ENCODE measurements at regions not wholly inside any gene's neighbourhood (a gene's known extent, or its start where the extent isn't known, plus 50 kb on each side); places are given as distances from the start of the nearest gene placed in this dataset.

DNA sequence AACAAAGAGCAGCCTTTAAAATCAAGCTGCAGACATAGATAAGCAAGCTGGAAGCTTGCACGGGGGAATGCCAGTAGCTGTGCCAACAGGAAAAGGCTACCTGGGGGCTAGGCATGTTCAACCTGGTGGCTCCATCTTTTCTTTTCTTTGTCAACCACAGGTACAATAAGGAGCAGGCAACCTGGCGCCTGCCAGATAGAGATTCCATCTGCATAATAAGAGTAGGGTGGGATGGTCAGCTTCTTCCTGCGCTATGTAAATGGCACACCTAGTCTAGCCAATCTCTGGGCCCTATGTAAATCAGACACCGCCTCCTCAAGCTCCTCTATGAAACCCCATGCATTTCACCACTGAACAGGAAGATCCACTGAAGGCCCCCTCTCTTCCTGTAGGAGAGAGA is 87.4 kb upstream of the PKP2 start:
- POLR2A ChIA-PET: no interaction called here
- TF ChIP-seq RAD21 (IDR thresholded peaks at IDR 0.05; ENCODE audit: low read depth) (no peak), EGR1 (IDR thresholded peaks at IDR 0.05; ENCODE audit: low read depth) (no peak), POLR2AphosphoS5 (IDR thresholded peaks at IDR 0.05; ENCODE audit: low read depth, low read length) (no peak), ZNF274 (IDR thresholded peaks at IDR 0.05; ENCODE audit: low read depth, low read length) (no peak), ELF1 (IDR thresholded peaks at IDR 0.05; ENCODE audit: borderline replicate concordance, low read depth) (no peak), SIN3A (IDR thresholded peaks at IDR 0.05; ENCODE audit: low read depth) (no peak), JUND (IDR thresholded peaks at IDR 0.05) (no peak), CEBPB (IDR thresholded peaks at IDR 0.05; ENCODE audit: low read depth) (no peak), EZH2phosphoT487 (IDR thresholded peaks at IDR 0.05; ENCODE audit: borderline replicate concordance) (no peak), SP1 (IDR thresholded peaks at IDR 0.05; ENCODE audit: low read depth) (no peak), POLR2A (IDR thresholded peaks at IDR 0.05; ENCODE audit: borderline replicate concordance, extremely low read depth, insufficient read depth, insufficient read length) (no peak), ZFX (IDR thresholded peaks at IDR 0.05) (no peak), YY1 (IDR thresholded peaks at IDR 0.05; ENCODE audit: extremely low read depth, insufficient replicate concordance, low read depth, low read length) (no peak), SRF (IDR thresholded peaks at IDR 0.05; ENCODE audit: low read depth) (no peak), EZH2 (IDR thresholded peaks at IDR 0.05) (no peak), CBX3 (IDR thresholded peaks at IDR 0.05; ENCODE audit: low read depth) (no peak)
- TF ChIP-seq, protein P1, sequence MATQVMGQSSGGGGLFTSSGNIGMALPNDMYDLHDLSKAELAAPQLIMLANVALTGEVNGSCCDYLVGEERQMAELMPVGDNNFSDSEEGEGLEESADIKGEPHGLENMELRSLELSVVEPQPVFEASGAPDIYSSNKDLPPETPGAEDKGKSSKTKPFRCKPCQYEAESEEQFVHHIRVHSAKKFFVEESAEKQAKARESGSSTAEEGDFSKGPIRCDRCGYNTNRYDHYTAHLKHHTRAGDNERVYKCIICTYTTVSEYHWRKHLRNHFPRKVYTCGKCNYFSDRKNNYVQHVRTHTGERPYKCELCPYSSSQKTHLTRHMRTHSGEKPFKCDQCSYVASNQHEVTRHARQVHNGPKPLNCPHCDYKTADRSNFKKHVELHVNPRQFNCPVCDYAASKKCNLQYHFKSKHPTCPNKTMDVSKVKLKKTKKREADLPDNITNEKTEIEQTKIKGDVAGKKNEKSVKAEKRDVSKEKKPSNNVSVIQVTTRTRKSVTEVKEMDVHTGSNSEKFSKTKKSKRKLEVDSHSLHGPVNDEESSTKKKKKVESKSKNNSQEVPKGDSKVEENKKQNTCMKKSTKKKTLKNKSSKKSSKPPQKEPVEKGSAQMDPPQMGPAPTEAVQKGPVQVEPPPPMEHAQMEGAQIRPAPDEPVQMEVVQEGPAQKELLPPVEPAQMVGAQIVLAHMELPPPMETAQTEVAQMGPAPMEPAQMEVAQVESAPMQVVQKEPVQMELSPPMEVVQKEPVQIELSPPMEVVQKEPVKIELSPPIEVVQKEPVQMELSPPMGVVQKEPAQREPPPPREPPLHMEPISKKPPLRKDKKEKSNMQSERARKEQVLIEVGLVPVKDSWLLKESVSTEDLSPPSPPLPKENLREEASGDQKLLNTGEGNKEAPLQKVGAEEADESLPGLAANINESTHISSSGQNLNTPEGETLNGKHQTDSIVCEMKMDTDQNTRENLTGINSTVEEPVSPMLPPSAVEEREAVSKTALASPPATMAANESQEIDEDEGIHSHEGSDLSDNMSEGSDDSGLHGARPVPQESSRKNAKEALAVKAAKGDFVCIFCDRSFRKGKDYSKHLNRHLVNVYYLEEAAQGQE (IDR thresholded peaks at IDR 0.05; ENCODE audit: low read depth): no peak
- TF ChIP-seq, protein P2, sequence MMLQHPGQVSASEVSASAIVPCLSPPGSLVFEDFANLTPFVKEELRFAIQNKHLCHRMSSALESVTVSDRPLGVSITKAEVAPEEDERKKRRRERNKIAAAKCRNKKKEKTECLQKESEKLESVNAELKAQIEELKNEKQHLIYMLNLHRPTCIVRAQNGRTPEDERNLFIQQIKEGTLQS (IDR thresholded peaks at IDR 0.05): no peak
- TF ChIP-seq, protein P3, sequence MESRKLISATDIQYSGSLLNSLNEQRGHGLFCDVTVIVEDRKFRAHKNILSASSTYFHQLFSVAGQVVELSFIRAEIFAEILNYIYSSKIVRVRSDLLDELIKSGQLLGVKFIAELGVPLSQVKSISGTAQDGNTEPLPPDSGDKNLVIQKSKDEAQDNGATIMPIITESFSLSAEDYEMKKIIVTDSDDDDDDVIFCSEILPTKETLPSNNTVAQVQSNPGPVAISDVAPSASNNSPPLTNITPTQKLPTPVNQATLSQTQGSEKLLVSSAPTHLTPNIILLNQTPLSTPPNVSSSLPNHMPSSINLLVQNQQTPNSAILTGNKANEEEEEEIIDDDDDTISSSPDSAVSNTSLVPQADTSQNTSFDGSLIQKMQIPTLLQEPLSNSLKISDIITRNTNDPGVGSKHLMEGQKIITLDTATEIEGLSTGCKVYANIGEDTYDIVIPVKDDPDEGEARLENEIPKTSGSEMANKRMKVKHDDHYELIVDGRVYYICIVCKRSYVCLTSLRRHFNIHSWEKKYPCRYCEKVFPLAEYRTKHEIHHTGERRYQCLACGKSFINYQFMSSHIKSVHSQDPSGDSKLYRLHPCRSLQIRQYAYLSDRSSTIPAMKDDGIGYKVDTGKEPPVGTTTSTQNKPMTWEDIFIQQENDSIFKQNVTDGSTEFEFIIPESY (IDR thresholded peaks at IDR 0.05; ENCODE audit: extremely low read depth, insufficient replicate concordance, low read length): no peak
- TF ChIP-seq, protein P4, sequence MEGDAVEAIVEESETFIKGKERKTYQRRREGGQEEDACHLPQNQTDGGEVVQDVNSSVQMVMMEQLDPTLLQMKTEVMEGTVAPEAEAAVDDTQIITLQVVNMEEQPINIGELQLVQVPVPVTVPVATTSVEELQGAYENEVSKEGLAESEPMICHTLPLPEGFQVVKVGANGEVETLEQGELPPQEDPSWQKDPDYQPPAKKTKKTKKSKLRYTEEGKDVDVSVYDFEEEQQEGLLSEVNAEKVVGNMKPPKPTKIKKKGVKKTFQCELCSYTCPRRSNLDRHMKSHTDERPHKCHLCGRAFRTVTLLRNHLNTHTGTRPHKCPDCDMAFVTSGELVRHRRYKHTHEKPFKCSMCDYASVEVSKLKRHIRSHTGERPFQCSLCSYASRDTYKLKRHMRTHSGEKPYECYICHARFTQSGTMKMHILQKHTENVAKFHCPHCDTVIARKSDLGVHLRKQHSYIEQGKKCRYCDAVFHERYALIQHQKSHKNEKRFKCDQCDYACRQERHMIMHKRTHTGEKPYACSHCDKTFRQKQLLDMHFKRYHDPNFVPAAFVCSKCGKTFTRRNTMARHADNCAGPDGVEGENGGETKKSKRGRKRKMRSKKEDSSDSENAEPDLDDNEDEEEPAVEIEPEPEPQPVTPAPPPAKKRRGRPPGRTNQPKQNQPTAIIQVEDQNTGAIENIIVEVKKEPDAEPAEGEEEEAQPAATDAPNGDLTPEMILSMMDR (IDR thresholded peaks at IDR 0.05 in 2 of 3, conservative IDR thresholded peaks at IDR 0.05 in 1 of 3; ENCODE audit: borderline replicate concordance in 1 of 3, insufficient read depth in 1 of 3, low read depth in 2 of 3, low read length in 2 of 3): no peak
- Histone ChIP-seq H3K9ac (ENCODE audit: low read length) (no peak overlapping the region), H3K9me3 (ENCODE audit: control insufficient read depth in 1 of 2, insufficient read depth in 1 of 2, low read depth in 1 of 2, low read length in 2 of 2) (no peaks in the 10 kb centered on the region), H3K4me1 (ENCODE audit: control insufficient read depth in 1 of 2, insufficient read depth in 2 of 2, low read length in 2 of 2) (no peaks in the 10 kb centered on the region), H4K20me1 (ENCODE audit: insufficient read depth) (no peaks in the 10 kb centered on the region), H3K9me2 (ENCODE audit: insufficient read depth) (no peaks in the 10 kb centered on the region), H3K36me3 (ENCODE audit: control insufficient read depth in 1 of 2, insufficient read depth in 2 of 2, low read length in 2 of 2) (no peaks in the 10 kb centered on the region), H2AFZ (ENCODE audit: low read depth, low read length, poor library complexity, severe bottlenecking) (no peak overlapping the region), H3K27ac (ENCODE audit: low read depth, low read length) (no peak overlapping the region), H3K27me3 (ENCODE audit: insufficient read depth, low read length) (peaks cover 5% of the 10 kb centered on the region; the same call in 1 of the 2 replicates), H3K4me2 (ENCODE audit: low read length) (no peak overlapping the region), H3K79me2 (ENCODE audit: insufficient read depth, low read length) (no peaks in the 10 kb centered on the region), H3K4me3 (replicated peaks in 1 of 2; ENCODE audit: low read depth in 1 of 2, low read length in 2 of 2) (no peak overlapping the region)
- ATAC-seq (no peak), DNase-seq (ENCODE audit: low read depth, low spot score) (no peak)
- CTCF ChIA-PET: no interaction called here
- no TSS peak for BruUV-seq (replicated peaks)
- RAD21 ChIA-PET (ENCODE audit: low non-redundant PET in 1 of 2, low total read pairs in 2 of 2, uncharacterized antibody in 2 of 2, unreplicated experiment in 2 of 2): no interaction called here
- intact Hi-C loops (cut with micrococcal nuclease): no loop called here
